ENCODE measurements at regions not wholly inside any gene's neighbourhood (a gene's known extent, or its start where the extent isn't known, plus 50 kb on each side); places are given as distances from the start of the nearest gene placed in this dataset.

GRCh38 chr1:24990779-24991641, 60.9 kb upstream of the RUNX3 start:
- H3K4me3 ChIP-seq (ENCODE audit: low read length) = no peak overlapping the region
- DNase-seq (ENCODE audit: low read depth) = no peak
- TF ChIP-seq CTCF (conservative IDR thresholded peaks at IDR 0.05; ENCODE audit: low read depth, low read length) = peak; percentile 20

- TF ChIP-seq CTCF (conservative IDR thresholded peaks at IDR 0.05; ENCODE audit: low read depth, low read length) = no peak
- DNase-seq (ENCODE audit: low read depth) = no peak
Observed at GRCh38 chr1:24990136-24990535, 60.1 kb upstream of the RUNX3 start.

GRCh38 chr1:24989082-24989481, 59.0 kb upstream of the RUNX3 start:
- TF ChIP-seq CTCF (conservative IDR thresholded peaks at IDR 0.05; ENCODE audit: low read depth, low read length) = no peak
- H3K4me3 ChIP-seq (ENCODE audit: low read length) = no peak overlapping the region
- no peak for DNase-seq (ENCODE audit: low read depth)

More at GRCh38 chr1:24990136-24990535, 60.1 kb upstream of the RUNX3 start:
- no peak overlapping the region for H3K4me3 ChIP-seq (ENCODE audit: low read length)

GRCh38 chr1:24988558-24988912, 58.5 kb upstream of the RUNX3 start:
- no peak overlapping the region for H3K4me3 ChIP-seq (ENCODE audit: low read length)
- no peak for DNase-seq (ENCODE audit: low read depth)
- no peak for TF ChIP-seq CTCF (conservative IDR thresholded peaks at IDR 0.05; ENCODE audit: low read depth, low read length)

- TF ChIP-seq CTCF (conservative IDR thresholded peaks at IDR 0.05; ENCODE audit: low read depth, low read length) = no peak
- DNase-seq (ENCODE audit: low read depth) = no peak
- H3K4me3 ChIP-seq (ENCODE audit: low read length) = no peak overlapping the region
Observed at GRCh38 chr1:24987875-24988557, 57.9 kb upstream of the RUNX3 start.

GRCh38 chr1:24987424-24987823, 57.3 kb upstream of the RUNX3 start:
- DNase-seq (ENCODE audit: low read depth) = no peak
- H3K4me3 ChIP-seq (ENCODE audit: low read length) = no peak overlapping the region
- TF ChIP-seq CTCF (conservative IDR thresholded peaks at IDR 0.05; ENCODE audit: low read depth, low read length) = no peak
